Spleen (tissue), 7 donors: ENCODE measurements at regions not wholly inside any gene's neighbourhood (a gene's known extent, or its start where the extent isn't known, plus 50 kb on each side); places are given as distances from the start of the nearest gene placed in this dataset.

ENCODE experiments used
- CTCF ChIP-seq, 11 experiments: fragments of 200-600 bp in 7 of 11; fragments of 450-650 bp in 4 of 11; sonication (generic) in 4 of 11; IDR thresholded peaks in 8 of 11; conservative IDR thresholded peaks in 3 of 11; 1 replicate in 7 of 11; 2 replicates in 4 of 11; pipeline versions ENCODE4 v1.4.0 to v1.8.0; 2016 to 2021; ENCODE audit warnings: antibody characterized with exemption in 11 of 11, inconsistent platforms in 4 of 11, mild to moderate bottlenecking in 1 of 11
- POLR2A ChIP-seq, 3 donors: fragments of 450-650 bp; IDR thresholded peaks; one replicate each; pipeline ENCODE4 v1.5.1; 2017; ENCODE audit warnings: antibody characterized with exemption in 3 of 3, mild to moderate bottlenecking in 1 of 3
- POLR2AphosphoS5 ChIP-seq, 3 donors: sonication (generic); formaldehyde crosslinking; IDR thresholded peaks; one replicate each; pipeline ENCODE4 v1.5.1; 2017; ENCODE audit warnings: antibody characterized with exemption in 3 of 3
- donor health status: DM: no; HTN: no; CAD: no; lungs with moderate emphysema.
- donor health status: DM: no; HTN: no; CAD: no.
- donor health status: DM: no; HTN: no; CAD: no.

- no peak for TF ChIP-seq CTCF (IDR thresholded peaks at IDR 0.05 in 8 of 11, conservative IDR thresholded peaks at IDR 0.05 in 3 of 11)
- no peak for TF ChIP-seq POLR2AphosphoS5 (IDR thresholded peaks at IDR 0.05)
- no peak for TF ChIP-seq POLR2A (IDR thresholded peaks at IDR 0.05)
These were observed 662.3 kb downstream of the IRS1 start for GRCh38 chr2:226137201-226137811.
